Lung microvascular endothelial cell (primary cell): ENCODE measurements at regions not wholly inside any gene's neighbourhood (a gene's known extent, or its start where the extent isn't known, plus 50 kb on each side); places are given as distances from the start of the nearest gene placed in this dataset.

Experiments
- DNase-seq, 2 donors: peaks; one replicate each; pipeline versions ENCODE4 v3.0.0 to v3.0.0-alpha.2; 2010; ENCODE audit warnings: low read depth in 2 of 2

GRCh38 chr4:46441136-46441859, 51.4 kb upstream of the GABRA2 start:
- peak in 1 of 2 donors; percentile 0 for DNase-seq
